Neural cell (in vitro differentiated cells): ENCODE measurements at regions not wholly inside any gene's neighbourhood (a gene's known extent, or its start where the extent isn't known, plus 50 kb on each side); places are given as distances from the start of the nearest gene placed in this dataset.

Source experiments
- EZH2 ChIP-seq: fragments of 200-600, 300-800 bp; shearing (Covaris generic), sonication (generic); IDR thresholded peaks from 2 replicates; pipeline ENCODE4 v1.6.1; 2014; ENCODE audit warnings: antibody characterized with exemption, low read length, borderline replicate concordance, mild to moderate bottlenecking; ENCODE audit not compliant: insufficient read depth, poor library complexity, severe bottlenecking
- POLR2AphosphoS5 ChIP-seq: IDR thresholded peaks from 2 replicates; pipeline ENCODE4 v1.6.1; 2012
- RAD21 ChIP-seq: fragments of 450-650 bp; conservative IDR thresholded peaks from 2 replicates; pipeline ENCODE4 v1.6.1; 2014; ENCODE audit warnings: antibody characterized with exemption, mild to moderate bottlenecking, moderate library complexity
- TF ChIP-seq, protein P1 (sequence below): fragments of 450-650 bp; IDR thresholded peaks from 2 replicates; pipeline ENCODE4 v1.5.1; 2014; ENCODE audit warnings: antibody characterized with exemption, mild to moderate bottlenecking, moderate library complexity; ENCODE audit not compliant: poor library complexity, severe bottlenecking

DNA sequence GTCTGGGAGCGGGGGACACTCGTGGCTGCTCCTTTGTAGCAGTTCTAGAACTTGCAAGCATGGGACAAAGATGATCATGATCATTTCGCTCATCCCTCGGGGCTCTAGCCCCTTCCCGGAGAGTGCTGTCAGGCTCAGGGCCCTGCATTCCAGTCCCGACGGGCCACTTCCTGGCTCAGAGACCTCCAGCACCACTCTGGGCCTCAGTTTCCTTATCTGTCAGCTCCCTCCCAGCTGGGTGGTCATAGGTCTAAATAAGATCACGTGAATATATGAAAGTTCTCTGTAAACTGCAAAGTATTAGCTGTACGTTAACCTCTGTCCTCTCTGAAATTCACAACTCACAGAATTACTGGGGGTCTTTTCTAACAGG, 52.8 kb upstream of the SLC6A11 start:
- TF ChIP-seq RAD21: no peak
- TF ChIP-seq, protein P1, sequence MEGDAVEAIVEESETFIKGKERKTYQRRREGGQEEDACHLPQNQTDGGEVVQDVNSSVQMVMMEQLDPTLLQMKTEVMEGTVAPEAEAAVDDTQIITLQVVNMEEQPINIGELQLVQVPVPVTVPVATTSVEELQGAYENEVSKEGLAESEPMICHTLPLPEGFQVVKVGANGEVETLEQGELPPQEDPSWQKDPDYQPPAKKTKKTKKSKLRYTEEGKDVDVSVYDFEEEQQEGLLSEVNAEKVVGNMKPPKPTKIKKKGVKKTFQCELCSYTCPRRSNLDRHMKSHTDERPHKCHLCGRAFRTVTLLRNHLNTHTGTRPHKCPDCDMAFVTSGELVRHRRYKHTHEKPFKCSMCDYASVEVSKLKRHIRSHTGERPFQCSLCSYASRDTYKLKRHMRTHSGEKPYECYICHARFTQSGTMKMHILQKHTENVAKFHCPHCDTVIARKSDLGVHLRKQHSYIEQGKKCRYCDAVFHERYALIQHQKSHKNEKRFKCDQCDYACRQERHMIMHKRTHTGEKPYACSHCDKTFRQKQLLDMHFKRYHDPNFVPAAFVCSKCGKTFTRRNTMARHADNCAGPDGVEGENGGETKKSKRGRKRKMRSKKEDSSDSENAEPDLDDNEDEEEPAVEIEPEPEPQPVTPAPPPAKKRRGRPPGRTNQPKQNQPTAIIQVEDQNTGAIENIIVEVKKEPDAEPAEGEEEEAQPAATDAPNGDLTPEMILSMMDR: no peak
- TF ChIP-seq POLR2AphosphoS5: no peak
- no peak for TF ChIP-seq EZH2
